GM12878 (cell line): ENCODE measurements at regions not wholly inside any gene's neighbourhood (a gene's known extent, or its start where the extent isn't known, plus 50 kb on each side); places are given as distances from the start of the nearest gene placed in this dataset.

Experiments
- CHD2 ChIP-seq: IDR thresholded peaks from 2 replicates; pipeline ENCODE4 v1.6.1; 2011; ENCODE audit warnings: low read depth, low read length, improper control_type of control experiment, borderline replicate concordance
- EGR1 ChIP-seq, 2 experiments: IDR thresholded peaks; 1 replicate in 1 of 2; 2 replicates in 1 of 2; pipeline ENCODE4 v1.6.1; 2011 to 2012; ENCODE audit warnings: low read depth in 2 of 2, low read length in 2 of 2, borderline replicate concordance in 1 of 2, mild to moderate bottlenecking in 1 of 2, moderate library complexity in 1 of 2
- IRF4 ChIP-seq: IDR thresholded peaks from 2 replicates; pipeline ENCODE4 v1.6.1; 2011; ENCODE audit warnings: low read depth, low read length
- KLF5 ChIP-seq: fragments of 450-650 bp; IDR thresholded peaks from 2 replicates; pipeline ENCODE4 v1.6.1; 2014; ENCODE audit warnings: mild to moderate bottlenecking; ENCODE audit not compliant: partially characterized antibody
- MTA2 ChIP-seq: fragments of 450-650 bp; IDR thresholded peaks from 2 replicates; pipeline ENCODE4 v1.6.1; 2016; ENCODE audit warnings: low read depth, mild to moderate bottlenecking, moderate library complexity
- SPI1 ChIP-seq: IDR thresholded peaks from 2 replicates; pipeline ENCODE4 v1.6.1; 2011; ENCODE audit warnings: low read depth, mild to moderate bottlenecking, low read length, moderate library complexity, borderline replicate concordance; ENCODE audit not compliant: insufficient read depth
- TCF7 ChIP-seq: IDR thresholded peaks from 2 replicates; pipeline ENCODE4 v1.6.1; 2014; ENCODE audit warnings: antibody characterized with exemption, borderline replicate concordance
- ZNF274 ChIP-seq: IDR thresholded peaks from one replicate; pipeline ENCODE4 v1.8.0; 2011; ENCODE audit not compliant: insufficient read length, insufficient read depth
- TF ChIP-seq, protein P1 (sequence below): fragments of 450-650 bp; IDR thresholded peaks from 2 replicates; pipeline ENCODE4 v1.6.1; 2017; ENCODE audit warnings: borderline replicate concordance
- TF ChIP-seq, protein P2 (sequence below): fragments of 450-650 bp; formaldehyde crosslinking; IDR thresholded peaks from 2 replicates; pipeline ENCODE4 v1.4.0; 2022; ENCODE audit warnings: mild to moderate bottlenecking, moderate library complexity
- TF ChIP-seq, protein P3 (sequence below): fragments of 150-350 bp; IDR thresholded peaks from 2 replicates; pipeline ENCODE4 v1.6.1; 2014; ENCODE audit warnings: mild to moderate bottlenecking, low read depth, low read length

DNA sequence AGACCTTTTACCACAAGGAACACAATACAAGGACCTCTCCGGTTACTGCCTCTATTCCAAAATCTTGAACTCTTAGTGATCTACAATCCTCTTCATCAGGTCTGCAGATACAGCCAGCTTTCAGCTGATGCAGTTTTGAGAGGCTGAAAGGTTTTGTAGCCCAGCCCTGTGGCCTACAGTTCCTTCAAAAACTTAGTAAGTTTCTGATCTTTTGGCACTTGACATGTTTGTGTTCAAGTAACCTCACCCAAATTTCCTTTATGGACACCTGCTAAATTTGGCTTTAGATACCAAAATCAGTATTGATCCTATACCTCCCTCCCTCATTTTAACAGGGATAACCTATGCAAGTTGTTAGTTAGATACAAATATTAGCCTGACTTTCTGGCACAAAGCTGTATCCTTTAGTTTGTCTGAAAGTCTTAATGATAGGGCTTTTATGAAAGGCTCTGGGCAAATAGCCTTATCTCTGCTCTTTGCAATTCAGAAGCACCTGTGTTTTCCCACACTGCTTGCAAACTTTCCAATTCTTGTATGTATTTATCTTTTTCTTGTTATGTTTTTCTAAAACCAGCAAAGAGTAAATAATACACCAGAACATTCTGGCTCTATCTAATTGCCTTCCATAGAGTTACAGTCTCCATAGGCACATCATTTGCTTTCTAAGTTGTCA lies 650.5 kb upstream of the KLHL29 start (continued):
- TF ChIP-seq, protein P1, sequence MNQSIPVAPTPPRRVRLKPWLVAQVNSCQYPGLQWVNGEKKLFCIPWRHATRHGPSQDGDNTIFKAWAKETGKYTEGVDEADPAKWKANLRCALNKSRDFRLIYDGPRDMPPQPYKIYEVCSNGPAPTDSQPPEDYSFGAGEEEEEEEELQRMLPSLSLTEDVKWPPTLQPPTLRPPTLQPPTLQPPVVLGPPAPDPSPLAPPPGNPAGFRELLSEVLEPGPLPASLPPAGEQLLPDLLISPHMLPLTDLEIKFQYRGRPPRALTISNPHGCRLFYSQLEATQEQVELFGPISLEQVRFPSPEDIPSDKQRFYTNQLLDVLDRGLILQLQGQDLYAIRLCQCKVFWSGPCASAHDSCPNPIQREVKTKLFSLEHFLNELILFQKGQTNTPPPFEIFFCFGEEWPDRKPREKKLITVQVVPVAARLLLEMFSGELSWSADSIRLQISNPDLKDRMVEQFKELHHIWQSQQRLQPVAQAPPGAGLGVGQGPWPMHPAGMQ: no peak
- TF ChIP-seq EGR1 (IDR thresholded peaks at IDR 0.05; ENCODE audit: borderline replicate concordance in 1 of 2, low read depth in 2 of 2, low read length in 2 of 2) (no peak), SPI1 (no peak), IRF4 (no peak), MTA2 (no peak), CHD2 (no peak), KLF5 (no peak), TCF7 (no peak), ZNF274 (no peak)
- TF ChIP-seq, protein P2, sequence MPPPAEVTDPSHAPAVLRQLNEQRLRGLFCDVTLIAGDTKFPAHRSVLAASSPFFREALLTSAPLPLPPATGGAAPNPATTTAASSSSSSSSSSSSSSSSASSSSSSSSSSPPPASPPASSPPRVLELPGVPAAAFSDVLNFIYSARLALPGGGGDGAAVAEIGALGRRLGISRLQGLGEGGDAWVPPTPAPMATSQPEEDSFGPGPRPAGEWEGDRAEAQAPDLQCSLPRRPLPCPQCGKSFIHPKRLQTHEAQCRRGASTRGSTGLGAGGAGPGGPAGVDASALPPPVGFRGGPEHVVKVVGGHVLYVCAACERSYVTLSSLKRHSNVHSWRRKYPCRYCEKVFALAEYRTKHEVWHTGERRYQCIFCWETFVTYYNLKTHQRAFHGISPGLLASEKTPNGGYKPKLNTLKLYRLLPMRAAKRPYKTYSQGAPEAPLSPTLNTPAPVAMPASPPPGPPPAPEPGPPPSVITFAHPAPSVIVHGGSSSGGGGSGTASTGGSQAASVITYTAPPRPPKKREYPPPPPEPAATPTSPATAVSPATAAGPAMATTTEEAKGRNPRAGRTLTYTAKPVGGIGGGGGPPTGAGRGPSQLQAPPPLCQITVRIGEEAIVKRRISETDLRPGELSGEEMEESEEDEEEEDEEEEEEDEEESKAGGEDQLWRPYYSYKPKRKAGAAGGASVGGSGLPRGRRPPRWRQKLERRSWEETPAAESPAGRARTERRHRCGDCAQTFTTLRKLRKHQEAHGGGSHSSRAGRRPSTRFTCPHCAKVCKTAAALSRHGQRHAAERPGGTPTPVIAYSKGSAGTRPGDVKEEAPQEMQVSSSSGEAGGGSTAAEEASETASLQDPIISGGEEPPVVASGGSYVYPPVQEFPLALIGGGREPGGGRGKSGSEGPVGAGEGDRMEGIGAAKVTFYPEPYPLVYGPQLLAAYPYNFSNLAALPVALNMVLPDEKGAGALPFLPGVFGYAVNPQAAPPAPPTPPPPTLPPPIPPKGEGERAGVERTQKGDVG (CRISPR knock-in tag): no peak
- TF ChIP-seq, protein P3, sequence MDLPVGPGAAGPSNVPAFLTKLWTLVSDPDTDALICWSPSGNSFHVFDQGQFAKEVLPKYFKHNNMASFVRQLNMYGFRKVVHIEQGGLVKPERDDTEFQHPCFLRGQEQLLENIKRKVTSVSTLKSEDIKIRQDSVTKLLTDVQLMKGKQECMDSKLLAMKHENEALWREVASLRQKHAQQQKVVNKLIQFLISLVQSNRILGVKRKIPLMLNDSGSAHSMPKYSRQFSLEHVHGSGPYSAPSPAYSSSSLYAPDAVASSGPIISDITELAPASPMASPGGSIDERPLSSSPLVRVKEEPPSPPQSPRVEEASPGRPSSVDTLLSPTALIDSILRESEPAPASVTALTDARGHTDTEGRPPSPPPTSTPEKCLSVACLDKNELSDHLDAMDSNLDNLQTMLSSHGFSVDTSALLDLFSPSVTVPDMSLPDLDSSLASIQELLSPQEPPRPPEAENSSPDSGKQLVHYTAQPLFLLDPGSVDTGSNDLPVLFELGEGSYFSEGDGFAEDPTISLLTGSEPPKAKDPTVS: no peak
- TF ChIP-seq, all 136 proteins: peak for 0
